ENCODE measurements at regions not wholly inside any gene's neighbourhood (a gene's known extent, or its start where the extent isn't known, plus 50 kb on each side); places are given as distances from the start of the nearest gene placed in this dataset.

GRCh38 chr14:86541972-86542371 is 1012.0 kb downstream of the FLRT2 start:
- no peak for DNase-seq

GRCh38 chr14:86540636-86541247 is 1010.8 kb downstream of the FLRT2 start:
- DNase-seq = no peak

- no peak for DNase-seq
These were observed 1009.6 kb downstream of the FLRT2 start for GRCh38 chr14:86539361-86540070.

GRCh38 chr14:86533834-86534233 is 1003.9 kb downstream of the FLRT2 start:
- DNase-seq = no peak

GRCh38 chr14:86532219-86532618 is 1002.3 kb downstream of the FLRT2 start:
- no peak for DNase-seq

- no peak for DNase-seq
These were observed 1000.5 kb downstream of the FLRT2 start for GRCh38 chr14:86530457-86530856.

- DNase-seq = no peak
These were observed 997.4 kb downstream of the FLRT2 start for GRCh38 chr14:86527312-86527711.

- no peak for DNase-seq
These were observed 995.7 kb downstream of the FLRT2 start for GRCh38 chr14:86525673-86526072.

GRCh38 chr14:86521843-86522242 is 991.9 kb downstream of the FLRT2 start:
- no peak for DNase-seq

GRCh38 chr14:86521031-86521730 is 991.2 kb downstream of the FLRT2 start:
- no peak for DNase-seq

- no peak for DNase-seq
These were observed 988.4 kb downstream of the FLRT2 start for GRCh38 chr14:86518298-86518697.

GRCh38 chr14:86515195-86515594 is 985.3 kb downstream of the FLRT2 start:
- DNase-seq = no peak

- no peak for DNase-seq
These were observed 983.6 kb downstream of the FLRT2 start for GRCh38 chr14:86513564-86513963.

GRCh38 chr14:86513056-86513455 is 983.1 kb downstream of the FLRT2 start:
- no peak for DNase-seq

- no peak for DNase-seq
These were observed 980.5 kb downstream of the FLRT2 start for GRCh38 chr14:86510491-86510890.

GRCh38 chr14:86505808-86506207 is 975.9 kb downstream of the FLRT2 start:
- no peak for DNase-seq

GRCh38 chr14:86501611-86502010 is 971.7 kb downstream of the FLRT2 start:
- DNase-seq = no peak

- no peak for DNase-seq
These were observed 961.8 kb downstream of the FLRT2 start for GRCh38 chr14:86491743-86492142.

- no peak for DNase-seq
These were observed 951.2 kb downstream of the FLRT2 start for GRCh38 chr14:86481104-86481503.

- DNase-seq = no peak
These were observed 934.4 kb downstream of the FLRT2 start for GRCh38 chr14:86464341-86464740.

GRCh38 chr14:86462193-86462753 is 932.3 kb downstream of the FLRT2 start:
- no peak for DNase-seq

- DNase-seq = no peak
These were observed 927.7 kb downstream of the FLRT2 start for GRCh38 chr14:86457481-86458135.

- no peak for DNase-seq
These were observed 920.1 kb downstream of the FLRT2 start for GRCh38 chr14:86450085-86450484.
